WTC11 (cell line): ENCODE measurements at regions not wholly inside any gene's neighbourhood (a gene's known extent, or its start where the extent isn't known, plus 50 kb on each side); places are given as distances from the start of the nearest gene placed in this dataset.

ENCODE experiments used
- CREB1 ChIP-seq: sonication (generic); formaldehyde crosslinking; IDR thresholded peaks from 2 replicates; pipeline ENCODE4 v1.8.0; 2023; ENCODE audit warnings: mild to moderate bottlenecking, missing genetic modification reagents
- TF ChIP-seq, protein P1 (sequence below): fragments of 200-600 bp; IDR thresholded peaks from 2 replicates; pipeline ENCODE4 v1.8.0; 2022; ENCODE audit warnings: antibody characterized with exemption

- TF ChIP-seq, protein P1, sequence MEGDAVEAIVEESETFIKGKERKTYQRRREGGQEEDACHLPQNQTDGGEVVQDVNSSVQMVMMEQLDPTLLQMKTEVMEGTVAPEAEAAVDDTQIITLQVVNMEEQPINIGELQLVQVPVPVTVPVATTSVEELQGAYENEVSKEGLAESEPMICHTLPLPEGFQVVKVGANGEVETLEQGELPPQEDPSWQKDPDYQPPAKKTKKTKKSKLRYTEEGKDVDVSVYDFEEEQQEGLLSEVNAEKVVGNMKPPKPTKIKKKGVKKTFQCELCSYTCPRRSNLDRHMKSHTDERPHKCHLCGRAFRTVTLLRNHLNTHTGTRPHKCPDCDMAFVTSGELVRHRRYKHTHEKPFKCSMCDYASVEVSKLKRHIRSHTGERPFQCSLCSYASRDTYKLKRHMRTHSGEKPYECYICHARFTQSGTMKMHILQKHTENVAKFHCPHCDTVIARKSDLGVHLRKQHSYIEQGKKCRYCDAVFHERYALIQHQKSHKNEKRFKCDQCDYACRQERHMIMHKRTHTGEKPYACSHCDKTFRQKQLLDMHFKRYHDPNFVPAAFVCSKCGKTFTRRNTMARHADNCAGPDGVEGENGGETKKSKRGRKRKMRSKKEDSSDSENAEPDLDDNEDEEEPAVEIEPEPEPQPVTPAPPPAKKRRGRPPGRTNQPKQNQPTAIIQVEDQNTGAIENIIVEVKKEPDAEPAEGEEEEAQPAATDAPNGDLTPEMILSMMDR, result no peak
- no peak for TF ChIP-seq CREB1 (CRISPR knock-in tag)
These were observed 113.1 kb upstream of the DDX18 start for GRCh38 chr2:117701365-117701764.
